ENCODE measurements at regions not wholly inside any gene's neighbourhood (a gene's known extent, or its start where the extent isn't known, plus 50 kb on each side); places are given as distances from the start of the nearest gene placed in this dataset.
A peak's percentile ranks its signal among the peaks of the same experiment; 100 is the strongest.
"Not testable (repeated sequence)": the region's sequence is repeated elsewhere in the genome, so short reads cannot be mapped to it uniquely, and the experiment has no call there.

DNA sequence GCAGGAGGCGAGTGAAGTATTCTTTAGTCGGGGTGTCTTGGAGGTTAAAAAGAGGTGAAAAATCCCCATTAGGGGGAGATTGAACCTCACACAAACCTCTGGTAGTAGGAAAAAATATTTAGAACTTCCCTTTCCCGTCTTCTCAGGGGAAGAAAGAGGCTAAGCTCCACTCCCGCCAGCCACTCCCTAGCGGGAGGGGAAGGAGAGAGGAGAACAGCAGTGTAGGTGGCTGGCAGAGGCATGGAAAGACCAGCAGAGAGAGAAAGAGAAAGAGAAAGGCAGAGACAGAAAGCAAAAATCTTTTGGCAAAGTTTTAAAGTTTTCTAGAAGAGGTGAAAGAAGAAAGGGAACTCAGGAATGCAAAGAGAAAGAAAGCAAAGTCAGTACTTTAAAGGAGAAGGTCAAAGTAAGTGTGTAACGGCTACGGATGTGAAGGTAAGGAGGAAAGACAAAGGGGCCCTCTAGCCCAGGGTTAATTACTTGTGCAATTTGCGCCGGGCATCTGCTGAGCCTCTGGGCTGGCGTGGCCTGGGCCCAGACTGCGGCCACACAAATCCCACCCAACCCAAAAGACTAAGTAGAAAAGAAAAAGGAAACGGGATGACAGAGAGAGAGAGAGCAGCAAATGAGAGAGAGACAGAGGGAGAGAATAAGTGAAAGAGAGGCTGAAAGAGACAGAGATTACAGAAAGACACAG, 72.3 kb upstream of the ZNF746 start:
- peaks cover 16% of the 10 kb centered on the region for H3K9me3 Mint-ChIP-seq
- H3K27me3 Mint-ChIP-seq = no peaks in the 10 kb centered on the region
- peaks cover 8% of the 10 kb centered on the region for H3K4me1 Mint-ChIP-seq
- H3K27ac Mint-ChIP-seq = no peak overlapping the region
- H3K4me3 Mint-ChIP-seq = no peak overlapping the region
- H3K36me3 Mint-ChIP-seq (ENCODE audit: low read depth) = peaks cover 71% of the 10 kb centered on the region
- intact Hi-C loops (cut with micrococcal nuclease) = no loop called here
- no peak for DNase-seq

DNA sequence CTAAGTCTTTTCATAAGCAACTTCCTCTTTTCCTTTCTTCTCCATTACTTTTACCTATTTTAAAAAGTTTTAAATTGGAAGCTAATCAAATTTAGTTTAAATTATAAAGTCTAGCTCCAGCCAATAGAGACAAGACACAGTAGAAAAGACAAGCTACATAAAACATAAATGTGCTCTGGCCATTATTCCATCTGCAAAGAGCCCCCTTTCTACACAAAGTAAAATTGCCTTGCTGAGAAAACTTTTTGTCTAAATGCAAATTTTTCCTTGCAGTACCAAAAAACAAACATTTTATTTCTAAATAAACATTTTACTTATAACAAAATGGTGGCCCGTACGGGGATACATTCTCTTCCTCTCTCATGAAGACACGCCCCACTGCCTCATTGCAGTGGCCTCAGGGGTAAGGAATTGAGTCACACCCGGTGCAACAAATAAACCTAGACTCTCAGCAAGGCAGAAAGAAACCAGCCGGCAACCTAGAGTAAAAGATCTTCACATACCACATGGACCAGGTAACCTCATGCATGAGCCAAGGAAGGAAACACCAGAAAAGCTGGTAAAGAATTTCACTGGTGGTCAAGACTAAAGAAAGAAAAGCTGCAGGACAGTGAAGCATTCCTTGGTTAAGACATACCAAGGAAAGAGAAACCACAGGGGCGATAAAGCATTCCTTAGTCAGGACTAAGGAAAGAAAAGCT, 71.6 kb upstream of the ZNF746 start:
- no peaks in the 10 kb centered on the region for H3K27me3 Mint-ChIP-seq
- intact Hi-C loops (cut with micrococcal nuclease) = no loop called here
- no peak for DNase-seq
- no peak overlapping the region for H3K4me3 Mint-ChIP-seq
- no peak overlapping the region for H3K27ac Mint-ChIP-seq
- H3K9me3 Mint-ChIP-seq = peaks cover 16% of the 10 kb centered on the region
- H3K36me3 Mint-ChIP-seq (ENCODE audit: low read depth) = peaks cover 72% of the 10 kb centered on the region
- peaks cover 8% of the 10 kb centered on the region for H3K4me1 Mint-ChIP-seq

DNA sequence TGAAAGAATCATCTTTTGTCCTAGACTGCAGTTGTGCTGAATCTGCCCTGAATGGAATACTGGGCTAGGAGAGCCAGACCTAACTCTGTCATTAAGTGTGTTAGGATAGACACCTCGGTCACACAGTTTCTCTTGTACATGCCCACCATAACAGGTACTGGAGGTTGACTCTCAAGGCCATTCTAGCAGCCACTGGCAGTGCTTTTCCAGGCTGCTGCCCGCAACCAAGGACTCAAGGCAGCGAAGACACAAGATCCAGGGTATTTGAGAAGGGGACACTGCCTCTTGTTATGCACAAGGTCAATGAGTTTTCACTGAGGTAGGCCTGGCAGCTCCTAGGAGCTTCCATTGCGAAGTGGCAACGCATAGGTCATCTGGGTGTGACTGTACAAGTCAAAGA, 70.6 kb upstream of the ZNF746 start:
- Mint-ChIP-seq H3K9me3 (peaks cover 16% of the 10 kb centered on the region), H3K4me3 (no peak overlapping the region), H3K27ac (no peak overlapping the region), H3K4me1 (peaks cover 8% of the 10 kb centered on the region), H3K27me3 (no peaks in the 10 kb centered on the region), H3K36me3 (ENCODE audit: low read depth) (peaks cover 70% of the 10 kb centered on the region)
- intact Hi-C loops (cut with micrococcal nuclease) = no loop called here
- DNase-seq = no peak

- Mint-ChIP-seq H3K27me3 (no peaks in the 10 kb centered on the region), H3K9me3 (peaks cover 4% of the 10 kb centered on the region), H3K36me3 (ENCODE audit: low read depth) (peaks cover 54% of the 10 kb centered on the region), H3K27ac (no peak overlapping the region), H3K4me1 (peaks cover 8% of the 10 kb centered on the region), H3K4me3 (no peak overlapping the region)
- intact Hi-C loops (cut with micrococcal nuclease) = no loop called here
- no peak for DNase-seq
These were observed 68.5 kb upstream of the ZNF746 start for GRCh38 chr7:149566103-149566502.

- peaks cover 52% of the 10 kb centered on the region for H3K36me3 Mint-ChIP-seq (ENCODE audit: low read depth)
- intact Hi-C loops (cut with micrococcal nuclease) = no loop called here
- H3K4me1 Mint-ChIP-seq = peaks cover 8% of the 10 kb centered on the region
- peaks cover 1% of the 10 kb centered on the region for H3K9me3 Mint-ChIP-seq
- H3K27ac Mint-ChIP-seq = no peak overlapping the region
- H3K27me3 Mint-ChIP-seq = no peaks in the 10 kb centered on the region
- DNase-seq = no peak
- H3K4me3 Mint-ChIP-seq = no peak overlapping the region
These were observed 67.4 kb upstream of the ZNF746 start for GRCh38 chr7:149565096-149565382.

- no peak overlapping the region for H3K27ac Mint-ChIP-seq
- intact Hi-C loops (cut with micrococcal nuclease) = no loop called here
- H3K27me3 Mint-ChIP-seq = no peaks in the 10 kb centered on the region
- peaks cover 8% of the 10 kb centered on the region for H3K4me1 Mint-ChIP-seq
- peak; percentile 29 for DNase-seq
- no peak overlapping the region for H3K4me3 Mint-ChIP-seq
- peaks cover 51% of the 10 kb centered on the region for H3K36me3 Mint-ChIP-seq (ENCODE audit: low read depth)
- H3K9me3 Mint-ChIP-seq = no peaks in the 10 kb centered on the region
These were observed 66.9 kb upstream of the ZNF746 start for GRCh38 chr7:149564340-149565095.

DNA sequence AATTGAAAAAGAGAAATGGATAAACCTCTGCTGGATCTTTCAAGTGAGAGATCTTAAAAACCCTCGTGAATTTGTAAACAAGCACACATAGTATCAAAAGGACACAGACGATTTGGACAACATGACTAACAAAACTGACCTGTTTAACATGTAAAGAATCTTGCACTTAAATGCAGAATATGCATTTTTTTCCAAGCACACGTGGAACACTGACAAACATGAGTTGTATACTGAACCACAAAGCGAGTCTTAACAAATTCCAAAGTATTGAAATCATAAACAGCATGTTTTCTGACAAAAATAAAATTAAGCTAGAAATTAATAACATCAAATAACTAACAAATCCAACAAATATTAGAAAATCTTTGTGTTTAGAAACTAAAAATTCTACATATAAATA, 65.0 kb upstream of the ZNF746 start:
- no peak overlapping the region for H3K27ac Mint-ChIP-seq

DNA sequence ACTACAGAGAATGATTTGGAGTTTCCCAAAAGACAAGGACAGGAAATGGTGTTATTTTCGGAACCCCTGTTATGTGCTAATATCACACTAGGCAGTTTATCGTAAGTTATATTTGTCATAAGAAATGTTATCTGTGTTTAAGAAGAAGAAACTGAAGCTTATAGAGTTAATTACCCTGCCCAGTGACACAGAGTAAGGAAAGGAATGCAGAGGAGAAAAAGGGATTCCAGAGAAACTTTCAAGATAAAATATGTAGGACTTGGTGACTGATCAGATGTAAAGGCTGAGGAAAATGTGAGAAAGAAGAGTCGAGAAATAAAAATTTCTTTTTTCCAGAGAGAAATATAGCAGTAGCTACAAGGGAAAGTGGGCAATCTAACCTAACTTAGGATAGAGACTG, 63.5 kb upstream of the ZNF746 start:
- DNase-seq = no peak
- intact Hi-C loops (cut with micrococcal nuclease) = no loop called here
- Mint-ChIP-seq H3K36me3 (ENCODE audit: low read depth) (peaks cover 41% of the 10 kb centered on the region), H3K4me3 (no peak overlapping the region), H3K27ac (no peak overlapping the region), H3K4me1 (peaks cover 8% of the 10 kb centered on the region), H3K9me3 (no peaks in the 10 kb centered on the region), H3K27me3 (no peaks in the 10 kb centered on the region)

More for the DNA sequence above, 65.0 kb upstream of the ZNF746 start:
- Mint-ChIP-seq H3K9me3 (no peaks in the 10 kb centered on the region), H3K4me3 (no peak overlapping the region), H3K4me1 (peaks cover 8% of the 10 kb centered on the region), H3K36me3 (ENCODE audit: low read depth) (peaks cover 43% of the 10 kb centered on the region), H3K27me3 (no peaks in the 10 kb centered on the region)
- no peak for DNase-seq
- intact Hi-C loops (cut with micrococcal nuclease) = no loop called here

- Mint-ChIP-seq H3K27ac (no peak overlapping the region), H3K4me3 (no peak overlapping the region), H3K9me3 (no peaks in the 10 kb centered on the region), H3K27me3 (no peaks in the 10 kb centered on the region), H3K36me3 (ENCODE audit: low read depth) (peaks cover 36% of the 10 kb centered on the region), H3K4me1 (no peaks in the 10 kb centered on the region)
- peak; percentile 39 for DNase-seq
- intact Hi-C loops (cut with micrococcal nuclease) = no loop called here
These were observed 62.1 kb upstream of the ZNF746 start for GRCh38 chr7:149559711-149560110.

GRCh38 chr7:149558149-149558861, 60.7 kb upstream of the ZNF746 start:
- Mint-ChIP-seq H3K4me3 (no peak overlapping the region), H3K27me3 (no peaks in the 10 kb centered on the region), H3K36me3 (ENCODE audit: low read depth) (peaks cover 33% of the 10 kb centered on the region), H3K9me3 (no peaks in the 10 kb centered on the region), H3K4me1 (no peaks in the 10 kb centered on the region), H3K27ac (no peak overlapping the region)
- intact Hi-C loops (cut with micrococcal nuclease) = no loop called here
- no peak for DNase-seq

GRCh38 chr7:149556525-149556924, 58.9 kb upstream of the ZNF746 start:
- DNase-seq; H3K4me1 Mint-ChIP-seq; H3K27me3 Mint-ChIP-seq; intact Hi-C loops (cut with micrococcal nuclease); H3K27ac Mint-ChIP-seq; H3K4me3 Mint-ChIP-seq; H3K9me3 Mint-ChIP-seq: not testable (repeated sequence)
- H3K36me3 Mint-ChIP-seq (ENCODE audit: low read depth) = peaks cover 51% of the 10 kb centered on the region

- H3K4me1 Mint-ChIP-seq; H3K27me3 Mint-ChIP-seq; H3K9me3 Mint-ChIP-seq; DNase-seq; intact Hi-C loops (cut with micrococcal nuclease); H3K4me3 Mint-ChIP-seq; H3K27ac Mint-ChIP-seq: not testable (repeated sequence)
- peaks cover 57% of the 10 kb centered on the region for H3K36me3 Mint-ChIP-seq (ENCODE audit: low read depth)
These were observed 57.2 kb upstream of the ZNF746 start for GRCh38 chr7:149554821-149555220.

DNA sequence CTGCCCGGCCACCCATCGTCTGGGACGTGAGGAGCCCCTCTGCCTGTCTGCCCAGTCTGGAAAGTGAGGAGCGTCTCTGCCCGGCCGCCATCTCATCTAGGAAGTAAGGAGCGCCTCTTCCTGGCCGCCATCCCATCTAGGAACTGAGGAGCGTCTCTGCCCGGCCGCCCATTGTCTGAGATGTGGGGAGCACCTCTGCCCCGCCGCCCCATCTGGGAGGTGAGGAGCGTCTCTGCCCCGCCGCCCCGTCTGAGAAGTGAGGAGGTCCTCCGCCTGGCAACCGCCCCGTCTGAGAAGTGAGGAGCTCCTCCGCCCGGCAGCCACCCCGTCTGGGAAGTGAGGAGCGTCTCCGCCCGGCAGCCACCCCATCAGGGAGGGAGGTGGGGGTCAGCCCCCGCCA, 56.4 kb upstream of the ZNF746 start:
- H3K27me3 Mint-ChIP-seq; H3K9me3 Mint-ChIP-seq; H3K27ac Mint-ChIP-seq; H3K4me3 Mint-ChIP-seq; DNase-seq; intact Hi-C loops (cut with micrococcal nuclease); H3K4me1 Mint-ChIP-seq: not testable (repeated sequence)
- H3K36me3 Mint-ChIP-seq (ENCODE audit: low read depth) = peaks cover 60% of the 10 kb centered on the region

DNA sequence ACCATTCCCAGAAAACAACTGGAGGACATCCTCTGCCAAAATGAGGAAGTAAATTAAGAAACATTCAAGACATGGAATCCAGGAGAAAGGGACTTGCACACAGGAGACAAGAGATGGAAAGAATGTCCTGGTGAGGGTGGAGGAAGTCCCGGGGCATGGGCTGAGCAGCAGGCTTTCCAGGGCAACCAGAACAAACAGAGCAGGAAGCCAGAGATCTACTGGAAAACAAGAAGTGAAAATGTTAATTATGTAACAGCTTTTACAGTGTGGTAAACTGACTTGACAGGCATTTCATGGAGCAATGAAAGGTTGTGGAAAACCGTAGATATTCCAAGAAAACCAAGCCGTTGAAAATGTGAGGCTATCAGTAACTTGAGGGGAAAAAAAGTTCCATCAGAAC, 55.2 kb upstream of the ZNF746 start:
- H3K27me3 Mint-ChIP-seq = no peaks in the 10 kb centered on the region
- DNase-seq = no peak
- H3K9me3 Mint-ChIP-seq = no peaks in the 10 kb centered on the region
- H3K4me3 Mint-ChIP-seq = no peak overlapping the region
- intact Hi-C loops (cut with micrococcal nuclease) = no loop called here
- H3K27ac Mint-ChIP-seq = peak overlapping the region; percentile 21
- peaks cover 66% of the 10 kb centered on the region for H3K36me3 Mint-ChIP-seq (ENCODE audit: low read depth)
- H3K4me1 Mint-ChIP-seq = no peaks in the 10 kb centered on the region

All from activated CD4-positive, alpha-beta T cell treated with anti-CD3 and anti-CD28 coated beads, Interleukin-2, amount 10 ng/mL, durations not matched to agents 24 days and 14 days (primary cell).